GM12875 (cell line): ENCODE measurements at regions not wholly inside any gene's neighbourhood (a gene's known extent, or its start where the extent isn't known, plus 50 kb on each side); places are given as distances from the start of the nearest gene placed in this dataset.

Source experiments
- H3K4me3 ChIP-seq: one replicate; pipeline ENCODE4 v1.5.1; 2011; ENCODE audit warnings: low read depth, low read length, control low read depth
- TF ChIP-seq, protein P1 (sequence below): IDR thresholded peaks from 2 replicates; pipeline ENCODE4 v1.5.1; 2011; ENCODE audit warnings: low read depth, mild to moderate bottlenecking, control low read depth, inconsistent platforms, low read length, moderate library complexity, borderline replicate concordance; ENCODE audit not compliant: insufficient read depth

DNA sequence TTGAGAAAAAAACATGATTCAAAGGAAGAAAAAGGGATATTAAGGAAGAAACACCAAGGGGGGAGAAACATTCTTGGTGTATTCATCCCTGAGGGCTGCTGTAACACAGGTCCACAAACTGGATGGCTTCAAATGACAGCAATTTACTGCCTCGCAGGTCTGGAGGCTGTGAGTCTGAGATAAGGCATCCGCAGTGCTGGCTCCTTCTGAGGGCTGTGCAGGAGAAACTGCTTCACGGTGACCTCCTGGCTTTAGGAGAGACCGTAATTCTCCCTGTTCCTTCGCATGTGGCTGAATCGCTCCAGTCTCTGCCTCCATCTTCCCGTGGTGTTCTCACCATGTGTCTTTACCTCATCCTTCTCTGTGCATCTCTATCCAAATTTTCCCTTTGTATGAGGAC is 490.7 kb downstream of the EIPR1 start:
- TF ChIP-seq, protein P1, sequence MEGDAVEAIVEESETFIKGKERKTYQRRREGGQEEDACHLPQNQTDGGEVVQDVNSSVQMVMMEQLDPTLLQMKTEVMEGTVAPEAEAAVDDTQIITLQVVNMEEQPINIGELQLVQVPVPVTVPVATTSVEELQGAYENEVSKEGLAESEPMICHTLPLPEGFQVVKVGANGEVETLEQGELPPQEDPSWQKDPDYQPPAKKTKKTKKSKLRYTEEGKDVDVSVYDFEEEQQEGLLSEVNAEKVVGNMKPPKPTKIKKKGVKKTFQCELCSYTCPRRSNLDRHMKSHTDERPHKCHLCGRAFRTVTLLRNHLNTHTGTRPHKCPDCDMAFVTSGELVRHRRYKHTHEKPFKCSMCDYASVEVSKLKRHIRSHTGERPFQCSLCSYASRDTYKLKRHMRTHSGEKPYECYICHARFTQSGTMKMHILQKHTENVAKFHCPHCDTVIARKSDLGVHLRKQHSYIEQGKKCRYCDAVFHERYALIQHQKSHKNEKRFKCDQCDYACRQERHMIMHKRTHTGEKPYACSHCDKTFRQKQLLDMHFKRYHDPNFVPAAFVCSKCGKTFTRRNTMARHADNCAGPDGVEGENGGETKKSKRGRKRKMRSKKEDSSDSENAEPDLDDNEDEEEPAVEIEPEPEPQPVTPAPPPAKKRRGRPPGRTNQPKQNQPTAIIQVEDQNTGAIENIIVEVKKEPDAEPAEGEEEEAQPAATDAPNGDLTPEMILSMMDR, result no peak
- H3K4me3 ChIP-seq, result no peak overlapping the region

DNA sequence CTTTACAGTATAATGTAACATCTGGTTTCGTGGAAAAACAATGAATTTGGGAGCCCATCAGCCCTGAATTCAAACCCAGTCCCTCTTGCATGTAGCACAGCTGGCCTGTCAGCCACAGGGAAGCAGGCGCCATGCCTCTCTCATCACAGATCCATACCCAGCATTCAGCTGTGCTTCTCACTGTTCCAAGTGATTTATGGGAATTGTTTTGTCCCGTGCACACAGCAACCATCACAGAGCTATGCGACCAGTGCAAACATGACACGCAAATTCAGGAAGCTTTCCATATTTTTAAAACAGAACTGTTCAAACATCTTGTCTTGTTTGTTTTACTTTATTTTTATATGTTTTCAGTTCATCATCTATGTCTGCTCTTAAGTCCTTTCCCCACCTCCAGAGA is 496.1 kb downstream of the EIPR1 start:
- TF ChIP-seq, protein P1, result no peak
- no peak overlapping the region for H3K4me3 ChIP-seq

- TF ChIP-seq, protein P1, result no peak
- no peak overlapping the region for H3K4me3 ChIP-seq
Measured at GRCh38 chr2:2880938-2881337, 496.7 kb downstream of the EIPR1 start.

GRCh38 chr2:2879781-2880180 is 497.8 kb downstream of the EIPR1 start:
- no peak overlapping the region for H3K4me3 ChIP-seq
- TF ChIP-seq, protein P1, result no peak

GRCh38 chr2:2879071-2879470 is 498.5 kb downstream of the EIPR1 start:
- TF ChIP-seq, protein P1, result no peak
- no peak overlapping the region for H3K4me3 ChIP-seq

DNA sequence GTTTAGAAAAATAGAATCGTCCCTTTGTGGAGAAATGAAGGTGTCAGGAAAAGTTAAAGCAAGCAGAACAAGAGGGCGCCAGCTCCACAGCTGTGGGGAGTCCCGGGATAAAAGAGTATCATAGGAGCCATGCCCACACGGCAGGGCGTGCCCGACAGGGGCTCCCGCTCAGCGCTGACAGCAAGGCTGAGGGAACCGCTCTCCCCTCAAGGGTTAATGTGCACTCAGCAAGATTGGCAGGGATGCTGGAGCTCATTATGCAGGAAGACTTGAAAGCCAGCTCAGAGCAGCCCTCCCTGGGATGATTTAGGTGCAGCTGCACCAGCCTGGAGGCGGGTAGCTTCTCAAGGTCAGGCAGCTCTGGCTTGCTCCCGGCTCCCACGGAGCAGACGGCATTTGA is 500.2 kb downstream of the EIPR1 start:
- TF ChIP-seq, protein P1, result no peak
- H3K4me3 ChIP-seq, result no peak overlapping the region

DNA sequence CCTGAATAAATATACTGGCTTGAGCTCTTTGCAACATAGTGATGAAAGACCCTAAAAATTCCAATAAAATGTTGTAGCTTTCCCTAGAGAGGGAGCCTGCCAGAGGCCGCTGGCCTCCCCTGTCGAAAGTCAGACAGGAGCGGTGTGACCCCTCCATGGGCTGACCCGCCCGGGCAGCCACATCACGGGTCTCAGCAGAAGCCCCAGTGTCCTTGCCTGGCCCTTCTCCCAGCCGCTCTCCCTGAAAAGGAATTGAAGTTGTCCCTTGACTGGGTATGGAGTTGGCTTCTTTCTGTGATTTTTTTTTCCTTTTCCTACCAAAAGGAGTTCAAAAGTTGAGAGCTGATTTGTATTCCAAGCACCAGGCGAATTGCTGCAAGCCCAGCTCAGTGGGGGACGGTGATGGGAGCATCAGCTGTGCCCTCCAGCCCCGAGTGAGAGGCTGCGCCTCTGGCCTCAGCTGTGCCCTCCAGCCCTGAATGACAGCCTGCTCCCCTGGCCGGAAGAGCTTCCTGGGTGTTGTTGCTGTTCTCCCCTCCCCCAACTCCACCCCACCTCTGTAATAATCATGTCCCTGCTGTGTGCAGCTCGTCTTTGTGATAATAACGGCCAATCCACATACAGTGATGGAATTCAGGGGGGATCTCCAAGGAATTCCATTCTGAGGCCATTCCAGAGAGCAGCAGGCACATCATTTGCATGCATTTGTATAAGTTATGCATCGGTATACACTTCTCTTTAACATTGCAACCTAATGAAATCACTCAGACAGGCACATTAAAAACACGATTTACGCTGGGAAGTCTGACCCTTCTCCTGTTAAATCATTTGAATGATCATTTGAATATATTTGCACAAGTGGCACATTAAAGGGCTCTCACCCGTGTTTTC is 501.0 kb downstream of the EIPR1 start:
- H3K4me3 ChIP-seq, result no peak overlapping the region

More for the DNA sequence above, 501.0 kb downstream of the EIPR1 start:
- TF ChIP-seq, protein P1, result no peak
